SH-SY5Y (cell line): ENCODE measurements at regions not wholly inside any gene's neighbourhood (a gene's known extent, or its start where the extent isn't known, plus 50 kb on each side); places are given as distances from the start of the nearest gene placed in this dataset.

Experiments
- GATA2 ChIP-seq: IDR thresholded peaks from 2 replicates; pipeline ENCODE4 v1.6.1; 2011; ENCODE audit warnings: mild to moderate bottlenecking, low read depth, low read length
- GATA3 ChIP-seq: IDR thresholded peaks from 2 replicates; pipeline ENCODE4 v1.6.1; 2011; ENCODE audit warnings: low read depth, mild to moderate bottlenecking, low read length, moderate library complexity

DNA sequence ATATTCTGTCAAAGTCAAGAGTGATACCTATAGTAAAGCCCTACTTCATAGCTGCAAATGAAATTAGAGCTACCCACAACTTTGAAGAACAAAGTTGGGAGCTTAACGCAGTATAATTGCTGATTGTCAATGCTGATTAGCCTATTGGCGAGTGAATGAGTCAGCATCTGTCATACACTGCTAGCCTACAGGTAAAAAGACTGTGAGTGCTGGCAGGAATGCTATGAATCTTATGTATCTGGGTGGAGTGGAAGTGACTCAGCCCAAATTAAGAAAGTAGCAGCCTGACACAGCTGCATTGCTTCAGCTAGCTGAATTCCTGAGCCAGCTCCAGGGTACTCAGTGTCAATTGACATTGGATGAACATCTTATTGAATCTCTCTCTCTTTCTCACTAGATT lies 179.4 kb upstream of the DCC start:
- no peak for TF ChIP-seq GATA2
- TF ChIP-seq GATA3 = no peak
